ENCODE measurements at regions not wholly inside any gene's neighbourhood (a gene's known extent, or its start where the extent isn't known, plus 50 kb on each side); places are given as distances from the start of the nearest gene placed in this dataset.
A peak's percentile ranks its signal among the peaks of the same experiment; 100 is the strongest.

DNA sequence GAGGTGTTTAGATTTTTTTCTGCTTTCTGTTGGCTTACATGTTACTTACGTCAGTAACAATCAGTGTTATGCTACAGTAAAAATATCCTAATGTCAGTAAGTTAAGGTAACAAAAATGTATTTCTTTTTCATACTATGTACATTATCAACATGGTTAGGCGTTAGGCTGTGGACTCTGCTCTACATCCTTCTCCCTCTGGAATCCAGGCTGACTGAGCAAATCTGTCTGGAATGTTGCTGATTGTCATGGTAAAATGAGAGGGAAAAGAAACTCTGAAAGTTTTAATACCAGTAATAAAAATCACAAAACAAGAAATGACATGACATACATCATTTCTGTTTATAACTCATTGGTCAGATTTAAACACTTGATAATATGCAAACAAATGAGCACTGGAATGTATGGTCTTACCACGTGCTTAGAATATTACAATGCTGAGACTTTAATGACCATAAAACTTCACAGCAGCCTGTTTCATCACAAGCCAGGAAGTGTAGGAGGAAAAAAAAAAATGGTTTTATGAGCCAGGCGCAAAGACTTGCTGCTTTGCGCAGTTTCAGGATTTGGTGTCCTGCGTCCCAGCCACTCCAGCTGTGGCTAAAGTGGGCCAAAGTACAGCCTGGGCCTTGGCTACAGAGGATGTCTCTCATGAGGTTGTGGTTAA is 252.4 kb downstream of the FSIP2 start:
- no peak for DNase-seq

- DNase-seq = no peak
Measured at GRCh38 chr2:185998562-185999070, 260.0 kb downstream of the FSIP2 start.

- no peak for DNase-seq
Measured at GRCh38 chr2:186009341-186009740, 270.7 kb downstream of the FSIP2 start.

- no peak for DNase-seq
Measured at GRCh38 chr2:186017278-186017677, 278.7 kb downstream of the FSIP2 start.

DNA sequence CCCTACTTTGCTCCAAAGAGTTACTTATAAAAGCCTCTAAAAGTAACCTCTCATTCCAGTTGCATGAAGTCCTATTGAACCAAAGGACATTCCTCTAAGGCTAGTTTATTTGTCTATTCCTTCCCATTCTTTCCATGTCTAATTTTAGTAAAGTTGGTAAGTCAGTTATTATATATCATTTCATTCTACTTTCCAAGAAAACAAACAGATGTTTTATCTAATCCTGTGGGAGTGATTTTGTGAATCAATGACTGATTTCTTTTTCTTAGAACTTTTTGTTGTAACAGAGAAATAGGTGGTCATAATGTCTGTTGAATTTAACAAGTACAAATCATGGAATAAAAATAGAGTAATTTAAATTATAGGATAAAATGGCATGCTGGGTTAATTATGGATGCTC is 286.3 kb downstream of the FSIP2 start:
- no peak for DNase-seq

DNA sequence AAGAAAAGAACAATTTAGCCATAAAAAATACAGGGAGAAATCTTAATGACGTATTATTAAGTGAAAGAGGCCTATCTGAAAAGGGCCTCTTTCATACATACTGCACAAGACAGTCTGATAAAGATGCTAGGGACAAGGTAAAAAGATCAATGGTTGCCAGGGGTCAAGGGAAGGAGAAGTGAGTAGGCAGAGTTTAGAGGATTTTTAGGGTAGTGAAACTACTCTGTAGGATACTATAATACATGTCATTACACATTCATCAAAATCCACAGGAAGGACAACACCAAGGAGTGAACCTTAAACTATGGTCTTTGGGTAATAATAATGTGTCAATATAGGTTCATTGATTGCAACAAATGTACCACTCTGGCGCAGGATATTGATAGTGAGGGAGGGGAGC is 289.3 kb downstream of the FSIP2 start:
- DNase-seq = no peak

DNA sequence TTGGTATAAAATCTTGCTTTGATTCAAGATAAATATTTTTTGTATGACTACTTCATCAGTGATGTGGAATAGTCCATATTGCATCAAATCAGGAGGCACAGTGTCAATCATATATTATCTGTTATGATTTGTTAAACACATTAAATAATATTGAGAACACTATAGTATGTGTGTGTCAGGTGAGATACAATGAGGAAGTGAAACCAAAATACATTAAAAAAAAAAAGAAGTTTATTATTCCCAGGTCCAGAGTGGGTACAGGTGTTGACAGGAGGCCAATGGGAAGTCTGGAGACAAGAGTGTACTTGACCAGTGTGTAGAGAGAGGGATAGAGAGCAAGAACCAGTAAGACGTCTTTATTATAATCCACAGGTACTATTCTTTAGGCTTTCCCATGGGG is 292.6 kb downstream of the FSIP2 start:
- DNase-seq = no peak

GRCh38 chr2:186032102-186032738 is 293.6 kb downstream of the FSIP2 start:
- no peak for DNase-seq

GRCh38 chr2:186032930-186033329 is 294.3 kb downstream of the FSIP2 start:
- DNase-seq = no peak

- DNase-seq = no peak
Measured at GRCh38 chr2:186033541-186033940, 294.9 kb downstream of the FSIP2 start.

GRCh38 chr2:186036862-186037449 is 298.4 kb downstream of the FSIP2 start:
- no peak for DNase-seq

GRCh38 chr2:186042207-186043028 is 303.8 kb downstream of the FSIP2 start:
- no peak for DNase-seq

GRCh38 chr2:186044761-186045160 is 306.2 kb downstream of the FSIP2 start:
- no peak for DNase-seq

- no peak for DNase-seq
Measured at GRCh38 chr2:186052930-186053329, 314.3 kb downstream of the FSIP2 start.

GRCh38 chr2:186058614-186059013 is 320.0 kb downstream of the FSIP2 start:
- DNase-seq = no peak

GRCh38 chr2:186059096-186059495 is 320.5 kb downstream of the FSIP2 start:
- no peak for DNase-seq

DNA sequence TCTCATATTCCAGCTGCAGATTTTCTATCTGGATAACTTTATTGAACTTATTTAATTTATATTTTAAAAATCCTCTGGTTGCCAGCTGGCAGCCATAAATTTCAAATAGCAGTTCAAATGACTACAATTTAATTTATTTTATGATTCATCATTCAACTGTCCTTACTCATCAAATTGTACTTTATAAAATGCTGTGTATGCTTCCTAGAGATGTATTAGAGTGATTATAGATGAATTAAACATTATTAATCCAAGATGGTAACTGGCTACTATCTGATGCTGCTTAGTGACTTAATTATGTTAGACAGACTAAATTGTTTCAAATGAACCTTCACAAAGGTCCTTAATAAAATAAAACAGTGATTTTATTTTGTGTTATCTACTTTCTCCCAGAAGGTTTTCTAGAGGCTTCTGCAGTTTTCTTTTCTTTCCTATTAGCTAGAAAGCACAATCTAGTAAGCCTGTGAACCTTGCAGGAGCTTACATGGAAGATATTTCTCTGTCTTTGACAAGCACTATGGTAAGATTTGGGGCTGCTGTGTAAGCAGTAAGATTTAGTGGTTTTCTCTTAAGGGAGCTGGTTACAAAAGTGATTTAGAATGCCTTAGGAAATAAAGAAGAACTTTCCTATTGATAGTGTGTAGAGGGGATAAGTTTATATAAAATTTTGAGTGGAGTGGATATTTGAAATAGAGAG is 322.3 kb downstream of the FSIP2 start:
- no peak for DNase-seq

DNA sequence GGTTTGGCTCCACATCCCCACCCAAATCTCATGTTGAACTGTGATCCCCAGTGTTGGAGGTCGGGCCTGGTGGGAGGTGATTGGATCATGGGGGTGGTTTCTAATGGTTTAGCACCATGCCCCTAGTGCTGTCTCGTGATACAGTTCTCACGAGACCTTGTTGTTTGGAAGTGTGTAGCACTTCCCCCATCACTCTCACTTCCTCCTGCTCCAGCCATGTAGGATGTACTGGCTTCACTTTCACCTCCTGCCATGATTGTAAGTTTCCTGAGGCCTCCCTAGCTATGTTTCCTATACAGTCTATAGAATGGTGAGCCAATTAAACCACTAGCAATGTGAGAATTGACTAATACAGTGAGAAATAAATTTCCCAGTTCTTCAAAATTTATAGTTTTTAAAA is 325.9 kb downstream of the FSIP2 start:
- DNase-seq = no peak

GRCh38 chr2:186065491-186065890 is 326.9 kb downstream of the FSIP2 start:
- no peak for DNase-seq

DNA sequence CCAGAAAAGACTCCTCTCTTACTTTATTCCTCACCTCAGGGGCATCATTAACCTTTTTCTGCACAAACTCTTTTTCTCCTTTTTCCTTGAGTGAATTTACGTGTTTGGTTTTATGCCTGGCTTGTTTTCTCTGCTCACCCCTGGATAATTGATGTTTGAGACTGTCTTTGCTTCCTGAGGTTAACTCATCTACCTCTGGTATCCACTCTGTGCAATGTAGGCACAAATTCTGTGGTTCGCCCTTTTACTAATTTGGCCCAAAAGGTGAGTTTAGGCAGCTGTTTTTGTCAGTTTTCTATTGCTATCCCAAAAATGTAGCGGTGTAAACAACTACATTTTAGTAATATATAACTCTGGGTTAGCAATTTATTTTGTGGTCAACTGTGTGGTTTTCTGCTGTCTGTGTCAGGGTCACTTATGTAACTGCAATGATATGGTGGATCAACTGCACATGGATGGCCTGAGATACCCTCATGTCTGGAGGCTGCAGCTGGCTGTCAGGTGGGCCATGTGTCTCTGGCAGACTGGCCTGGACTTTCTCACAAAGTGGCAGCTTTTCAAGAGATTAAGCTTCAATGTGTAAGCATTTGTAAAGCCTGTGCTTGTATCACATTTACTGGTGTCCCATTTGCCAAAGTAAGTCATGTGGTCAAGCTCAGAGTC is 329.7 kb downstream of the FSIP2 start:
- DNase-seq = peak; percentile 26

- no peak for DNase-seq
Measured at GRCh38 chr2:186069676-186070075, 331.1 kb downstream of the FSIP2 start.

DNA sequence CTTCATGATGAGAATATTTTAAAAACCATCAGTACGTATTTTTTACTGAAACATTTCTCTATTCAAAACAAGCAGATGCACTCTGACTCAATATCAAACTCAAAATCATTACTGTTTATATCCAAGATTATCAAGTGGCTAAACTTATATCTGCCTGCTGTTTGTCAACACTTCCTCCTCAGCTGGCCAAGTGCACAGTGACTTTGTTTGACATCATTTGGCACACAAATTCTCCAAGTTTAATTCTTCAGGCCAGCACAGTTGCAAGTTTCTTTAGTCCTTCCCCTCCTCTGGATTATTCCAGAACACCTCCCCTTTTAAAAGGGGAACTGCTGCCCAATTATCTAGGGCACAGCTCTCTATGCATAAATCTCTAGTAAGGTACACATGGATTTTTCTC is 346.6 kb downstream of the FSIP2 start:
- DNase-seq = no peak
